ENCODE measurements at regions not wholly inside any gene's neighbourhood (a gene's known extent, or its start where the extent isn't known, plus 50 kb on each side); places are given as distances from the start of the nearest gene placed in this dataset.
"Not testable (repeated sequence)": the region's sequence is repeated elsewhere in the genome, so short reads cannot be mapped to it uniquely, and the experiment has no call there.

DNA sequence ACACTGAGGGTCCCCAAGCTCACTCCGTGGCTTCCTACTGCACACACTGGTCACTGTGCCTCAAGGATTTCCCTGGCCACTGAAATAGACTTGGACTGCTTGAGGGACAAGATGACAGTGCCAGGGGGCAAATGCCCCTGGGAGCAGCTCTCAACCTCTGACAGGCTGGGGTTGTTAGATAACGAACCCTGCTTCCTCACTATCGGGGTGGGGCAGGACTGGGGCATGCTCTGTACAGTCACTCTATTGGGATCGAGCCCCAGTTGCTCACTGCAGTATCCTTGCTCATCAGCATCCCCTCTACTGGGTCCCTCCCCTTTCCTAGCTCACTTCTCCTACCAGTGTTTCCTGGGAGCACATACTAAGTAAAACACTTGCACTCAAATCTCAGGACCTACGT is 610.8 kb downstream of the NTRK3 start:
- TF ChIP-seq EP300 (IDR thresholded peaks at IDR 0.05), result no peak
- TF ChIP-seq POLR2A (IDR thresholded peaks at IDR 0.05), result no peak
- TF ChIP-seq CTCF (IDR thresholded peaks at IDR 0.05), result no peak
- TF ChIP-seq POLR2AphosphoS5 (IDR thresholded peaks at IDR 0.05), result no peak

DNA sequence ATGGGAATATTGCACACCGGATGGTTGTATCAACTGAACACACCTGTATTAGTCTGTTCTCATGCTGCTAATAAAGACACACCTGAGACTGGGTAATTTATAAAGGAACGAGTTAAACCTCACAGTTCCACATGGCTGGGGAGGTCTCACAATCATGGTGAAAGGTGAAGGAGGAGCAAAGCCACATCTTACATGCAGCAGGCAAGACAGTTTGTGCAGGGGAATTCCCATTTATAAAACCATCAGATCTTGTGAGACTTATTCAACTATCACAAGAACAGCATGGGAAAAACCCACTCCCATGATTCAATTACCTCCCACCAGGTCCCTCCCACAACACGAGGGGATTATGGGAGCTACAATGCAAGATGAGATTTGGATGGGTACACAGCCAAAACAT is 613.5 kb downstream of the NTRK3 start:
- H3K27ac ChIP-seq; DNase-seq; H3K9me3 ChIP-seq; H3K27me3 ChIP-seq; H3K36me3 ChIP-seq; intact Hi-C loops (cut with DNase I; ENCODE audit: low total_unique reads); H3K4me3 ChIP-seq; H3K4me1 ChIP-seq: not testable (repeated sequence)
- 60 to 77% (median 69%) methylated on average over 3 of the region's 3 CpGs for WGBS, 5 donors

More for the DNA sequence above, 610.8 kb downstream of the NTRK3 start:
- no peaks in the 10 kb centered on the region for H3K36me3 ChIP-seq
- peaks cover 0 to 10% (median 4%) of the 10 kb centered on the region in 4 donors for H3K4me1 ChIP-seq
- no peak overlapping the region for H3K4me3 ChIP-seq
- intact Hi-C loops (cut with DNase I; ENCODE audit: low total_unique reads), result no loop called here
- WGBS, 5 donors, result 67 to 74% (median 68%) methylated on average over 5 of the region's 5 CpGs
- no peak overlapping the region for H3K27ac ChIP-seq
- H3K9me3 ChIP-seq, result no peaks in the 10 kb centered on the region
- H3K27me3 ChIP-seq, result no peaks in the 10 kb centered on the region
- DNase-seq, result no peak

- no peaks in the 10 kb centered on the region for H3K36me3 ChIP-seq
- H3K27me3 ChIP-seq, result no peaks in the 10 kb centered on the region
- H3K4me3 ChIP-seq, result no peak overlapping the region
- intact Hi-C loops (cut with DNase I; ENCODE audit: low total_unique reads), result no loop called here
- H3K9me3 ChIP-seq, result no peaks in the 10 kb centered on the region
- no peak overlapping the region for H3K27ac ChIP-seq
- 55 to 65% (median 59%) methylated on average over 4 of the region's 4 CpGs for WGBS, 5 donors
- no peak for TF ChIP-seq POLR2AphosphoS5 (IDR thresholded peaks at IDR 0.05)
- no peak for TF ChIP-seq POLR2A (IDR thresholded peaks at IDR 0.05)
- no peak for TF ChIP-seq CTCF (IDR thresholded peaks at IDR 0.05)
- no peaks in the 10 kb centered on the region for H3K4me1 ChIP-seq
- no peak for DNase-seq
Measured at GRCh38 chr15:87639305-87640011, 617.1 kb downstream of the NTRK3 start.

DNA sequence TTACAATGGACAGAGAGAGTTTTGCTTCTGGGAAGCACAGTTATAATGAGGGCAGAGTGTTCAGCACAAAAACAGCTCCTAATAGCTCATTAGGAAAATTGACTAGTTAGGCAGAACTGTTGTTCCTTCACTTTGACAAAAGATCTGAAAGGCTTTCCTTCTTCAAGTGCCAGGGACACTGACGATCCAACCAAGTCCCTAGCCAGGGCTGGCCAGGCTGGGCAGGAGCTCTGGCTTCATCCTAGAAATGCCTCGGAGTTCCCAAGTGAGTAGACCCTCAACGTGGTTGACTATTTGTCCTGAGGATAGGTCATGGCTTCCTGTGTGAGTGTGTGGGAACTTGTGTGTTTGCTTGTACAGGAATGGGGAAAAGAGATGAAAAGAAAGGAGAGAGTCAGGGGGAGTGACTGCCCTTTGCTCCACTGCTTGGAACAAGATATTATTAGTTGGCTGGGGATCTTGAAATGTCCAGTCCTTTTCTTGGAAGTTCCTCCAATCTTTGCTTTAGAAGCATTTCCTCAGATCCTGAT is 617.9 kb downstream of the NTRK3 start:
- DNase-seq, result no peak
- Histone ChIP-seq H3K4me3 (no peak overlapping the region), H3K27me3 (no peaks in the 10 kb centered on the region), H3K36me3 (no peaks in the 10 kb centered on the region), H3K9me3 (no peaks in the 10 kb centered on the region), H3K4me1 (no peaks in the 10 kb centered on the region), H3K27ac (no peak overlapping the region)
- no peak for TF ChIP-seq POLR2A (IDR thresholded peaks at IDR 0.05)
- no peak for TF ChIP-seq CTCF (IDR thresholded peaks at IDR 0.05)
- no peak for TF ChIP-seq POLR2AphosphoS5 (IDR thresholded peaks at IDR 0.05)
- TF ChIP-seq EP300 (IDR thresholded peaks at IDR 0.05), result no peak
- intact Hi-C loops (cut with DNase I; ENCODE audit: low total_unique reads), result no loop called here
- WGBS, 5 donors, result 47 to 73% (median 62%) methylated on average over 3 of the region's 3 CpGs

DNA sequence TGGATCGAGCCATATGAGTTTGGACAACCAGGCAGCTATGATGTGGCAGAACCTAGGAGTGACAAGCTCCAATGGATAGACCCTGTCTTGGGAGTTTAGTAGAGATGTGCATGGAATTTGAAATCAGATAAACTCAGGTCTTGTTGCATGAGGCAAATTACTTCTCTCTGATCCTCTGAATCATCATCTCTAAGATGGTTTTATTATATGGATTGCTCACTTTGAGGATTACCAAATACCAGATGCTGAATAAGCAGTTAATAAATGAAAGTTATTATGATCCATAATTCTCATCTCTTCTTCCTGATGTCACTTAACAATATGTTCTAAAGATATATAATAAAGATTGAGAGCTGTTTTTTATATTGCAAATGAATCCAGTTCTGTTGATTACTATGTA is 622.2 kb downstream of the NTRK3 start:
- no peaks in the 10 kb centered on the region for H3K27me3 ChIP-seq
- H3K4me1 ChIP-seq, result no peaks in the 10 kb centered on the region
- 77 to 93% (median 81%) methylated on average over 1 of the region's 1 CpG for WGBS, 5 donors
- H3K9me3 ChIP-seq, result no peaks in the 10 kb centered on the region
- H3K4me3 ChIP-seq, result no peak overlapping the region
- no peak overlapping the region for H3K27ac ChIP-seq
- TF ChIP-seq POLR2AphosphoS5 (IDR thresholded peaks at IDR 0.05) (no peak), POLR2A (IDR thresholded peaks at IDR 0.05) (no peak), CTCF (IDR thresholded peaks at IDR 0.05) (no peak), EP300 (IDR thresholded peaks at IDR 0.05) (no peak)
- DNase-seq, result no peak
- intact Hi-C loops (cut with DNase I; ENCODE audit: low total_unique reads), result no loop called here
- H3K36me3 ChIP-seq, result no peaks in the 10 kb centered on the region
